Peyer's patch (tissue), 4 donors: ENCODE measurements at regions not wholly inside any gene's neighbourhood (a gene's known extent, or its start where the extent isn't known, plus 50 kb on each side); places are given as distances from the start of the nearest gene placed in this dataset.

Experiments used
- CTCF ChIP-seq, 6 experiments: fragments of 450-650 bp in 4 of 6; fragments of 200-600 bp in 2 of 6; sonication (generic) in 1 of 6; IDR thresholded peaks; one replicate each; pipeline ENCODE4 v1.5.1; 2017 to 2019; ENCODE audit warnings: antibody characterized with exemption in 6 of 6, mild to moderate bottlenecking in 3 of 6, moderate library complexity in 1 of 6
- POLR2A ChIP-seq, 2 donors: fragments of 450-650 bp; IDR thresholded peaks; one replicate each; pipeline ENCODE4 v1.5.1; 2017; ENCODE audit warnings: antibody characterized with exemption in 2 of 2, mild to moderate bottlenecking in 2 of 2, moderate library complexity in 2 of 2

- TF ChIP-seq CTCF (IDR thresholded peaks at IDR 0.05) (no peak), POLR2A (IDR thresholded peaks at IDR 0.05) (no peak)
Measured at GRCh38 chr1:4064150-4064889, 164.2 kb upstream of the C1orf174 start.
